ENCODE measurements at regions not wholly inside any gene's neighbourhood (a gene's known extent, or its start where the extent isn't known, plus 50 kb on each side); places are given as distances from the start of the nearest gene placed in this dataset.

DNA sequence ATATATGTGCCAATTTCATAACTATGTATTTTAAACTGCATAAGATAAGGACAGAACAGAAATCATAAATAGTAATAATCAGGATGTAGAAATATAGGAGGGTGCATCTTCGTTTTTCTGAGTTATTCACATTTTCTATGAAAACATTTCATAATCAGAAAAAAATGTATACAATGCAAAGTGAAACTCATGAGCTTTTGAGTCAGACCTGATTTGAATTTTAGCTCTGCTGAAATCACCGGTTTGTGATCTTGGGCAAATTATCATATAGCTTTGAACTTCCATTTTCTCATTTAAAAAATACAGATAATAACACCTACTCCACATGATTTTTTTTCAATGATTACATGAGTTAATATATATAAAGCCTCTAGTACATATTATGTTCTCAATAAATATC, 106.9 kb downstream of the KDR start:
- no peaks in the 10 kb centered on the region for H3K36me3 ChIP-seq (ENCODE audit: control insufficient read depth in 2 of 2, extremely low read depth in 1 of 2, insufficient read depth in 1 of 2, low read length in 1 of 2)
- H3K9me3 ChIP-seq = no peaks in the 10 kb centered on the region
- no peaks in the 10 kb centered on the region for H3K4me1 ChIP-seq (ENCODE audit: control insufficient read depth in 1 of 2, extremely low read depth in 1 of 2, insufficient read depth in 2 of 2, low read length in 2 of 2)
- H3K4me1 Mint-ChIP-seq = peaks cover 0 to 5% (median 0%) of the 10 kb centered on the region in 3 donors
- H3K27me3 Mint-ChIP-seq = peaks cover 16 to 22% of the 10 kb centered on the region in 2 donors
- H3K9me3 Mint-ChIP-seq = no peaks in the 10 kb centered on the region
- H3K27me3 ChIP-seq (replicated peaks in 1 of 2; ENCODE audit: control insufficient read depth in 2 of 2, extremely low read depth in 1 of 2, insufficient read depth in 2 of 2, low read length in 1 of 2) = no peaks in the 10 kb centered on the region
- ATAC-seq (replicated peaks in 1 of 4) (no peak), DNase-seq (no peak)
- no peak overlapping the region for H3K4me3 Mint-ChIP-seq
- CTCF ChIA-PET = no interaction called here
- POLR2A ChIA-PET = no interaction called here
- no peak overlapping the region for H3K27ac ChIP-seq (ENCODE audit: low read length)
- no CpG with 5 or more reads among the region's 2 CpGs for WGBS (ENCODE audit: insufficient coverage)
- no peak overlapping the region for H3K27ac Mint-ChIP-seq
- no peaks in the 10 kb centered on the region for H3K36me3 Mint-ChIP-seq
- H3K4me3 ChIP-seq (ENCODE audit: control insufficient read depth in 1 of 2, extremely low read depth in 1 of 2, low read length in 1 of 2) = no peak overlapping the region

- H3K36me3 ChIP-seq (ENCODE audit: control insufficient read depth in 2 of 2, extremely low read depth in 1 of 2, insufficient read depth in 1 of 2, low read length in 1 of 2) = no peaks in the 10 kb centered on the region
- WGBS (ENCODE audit: insufficient coverage) = 80% methylated on average over 1 of the region's 4 CpGs
- Mint-ChIP-seq H3K27me3 (peaks cover 16 to 22% of the 10 kb centered on the region in 2 donors), H3K36me3 (no peaks in the 10 kb centered on the region), H3K4me3 (no peak overlapping the region), H3K4me1 (peaks cover 0 to 5% (median 0%) of the 10 kb centered on the region in 3 donors), H3K27ac (no peak overlapping the region), H3K9me3 (no peaks in the 10 kb centered on the region)
- DNase-seq (no peak), ATAC-seq (replicated peaks in 1 of 4) (no peak)
- H3K9me3 ChIP-seq = no peaks in the 10 kb centered on the region
- H3K4me1 ChIP-seq (ENCODE audit: control insufficient read depth in 1 of 2, extremely low read depth in 1 of 2, insufficient read depth in 2 of 2, low read length in 2 of 2) = no peaks in the 10 kb centered on the region
- ChIA-PET POLR2A (no interaction called here), CTCF (no interaction called here)
- H3K27me3 ChIP-seq (replicated peaks in 1 of 2; ENCODE audit: control insufficient read depth in 2 of 2, extremely low read depth in 1 of 2, insufficient read depth in 2 of 2, low read length in 1 of 2) = no peaks in the 10 kb centered on the region
- H3K27ac ChIP-seq (ENCODE audit: low read length) = no peak overlapping the region
- H3K4me3 ChIP-seq (ENCODE audit: control insufficient read depth in 1 of 2, extremely low read depth in 1 of 2, low read length in 1 of 2) = no peak overlapping the region
Measured at GRCh38 chr4:55017406-55017805, 108.0 kb downstream of the KDR start.

DNA sequence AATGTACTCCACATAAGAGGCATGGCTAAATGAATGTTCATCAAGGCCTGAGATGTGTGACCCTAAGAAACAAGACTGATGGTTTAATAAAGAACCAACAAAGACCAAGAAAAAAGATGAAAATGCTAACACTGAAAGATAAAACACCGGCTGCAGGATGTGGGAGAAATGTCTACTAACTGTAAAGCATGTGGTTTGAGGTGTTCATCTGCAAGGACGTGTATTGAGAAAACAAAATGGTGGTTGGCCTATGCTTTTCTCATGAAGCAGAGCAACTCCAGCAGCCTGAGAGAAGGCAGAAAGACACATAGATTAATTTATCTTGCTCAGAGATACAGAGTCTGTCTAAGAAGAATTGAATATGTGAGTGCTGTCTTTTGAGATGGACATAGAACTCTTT, 109.3 kb downstream of the KDR start:
- ChIA-PET CTCF (no interaction called here), POLR2A (no interaction called here)
- H3K27me3 ChIP-seq (replicated peaks in 1 of 2; ENCODE audit: control insufficient read depth in 2 of 2, extremely low read depth in 1 of 2, insufficient read depth in 2 of 2, low read length in 1 of 2) = no peaks in the 10 kb centered on the region
- H3K27me3 Mint-ChIP-seq = peaks cover 15 to 16% of the 10 kb centered on the region in 2 donors
- no peaks in the 10 kb centered on the region for H3K9me3 Mint-ChIP-seq
- H3K36me3 Mint-ChIP-seq = no peaks in the 10 kb centered on the region
- H3K4me1 ChIP-seq (ENCODE audit: control insufficient read depth in 1 of 2, extremely low read depth in 1 of 2, insufficient read depth in 2 of 2, low read length in 2 of 2) = no peaks in the 10 kb centered on the region
- DNase-seq (no peak), ATAC-seq (replicated peaks in 1 of 4) (no peak)
- peaks cover 0 to 5% (median 0%) of the 10 kb centered on the region in 3 donors for H3K4me1 Mint-ChIP-seq
- no peak overlapping the region for H3K4me3 ChIP-seq (ENCODE audit: control insufficient read depth in 1 of 2, extremely low read depth in 1 of 2, low read length in 1 of 2)
- WGBS (ENCODE audit: insufficient coverage) = 40% methylated on average over 1 of the region's 2 CpGs
- H3K36me3 ChIP-seq (ENCODE audit: control insufficient read depth in 2 of 2, extremely low read depth in 1 of 2, insufficient read depth in 1 of 2, low read length in 1 of 2) = no peaks in the 10 kb centered on the region
- no peak overlapping the region for H3K4me3 Mint-ChIP-seq
- no peaks in the 10 kb centered on the region for H3K9me3 ChIP-seq
- no peak overlapping the region for H3K27ac ChIP-seq (ENCODE audit: low read length)
- H3K27ac Mint-ChIP-seq = no peak overlapping the region

DNA sequence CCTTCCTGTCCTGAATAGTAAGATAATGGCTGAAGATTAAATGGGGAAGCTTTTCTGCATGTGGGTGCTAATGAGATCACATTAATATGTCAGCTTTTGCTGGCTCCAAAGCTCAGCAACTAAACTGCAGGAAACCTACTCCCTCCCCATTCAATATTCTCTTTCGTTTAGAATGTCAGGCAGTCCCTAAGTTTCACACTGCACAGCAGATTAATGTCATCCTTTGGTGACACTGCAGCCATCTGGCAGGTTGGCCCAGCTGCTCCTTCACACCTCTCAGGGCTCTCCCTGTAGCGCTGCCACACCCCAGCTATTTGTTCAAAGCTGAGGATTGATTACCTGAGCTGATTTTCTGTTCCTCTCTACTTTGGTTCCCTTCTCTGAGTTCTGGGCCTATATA, 110.5 kb downstream of the KDR start:
- WGBS (ENCODE audit: insufficient coverage) = 94% methylated on average over 2 of the region's 2 CpGs
- peaks cover 0 to 5% (median 0%) of the 10 kb centered on the region in 3 donors for H3K4me1 Mint-ChIP-seq
- no peaks in the 10 kb centered on the region for H3K9me3 Mint-ChIP-seq
- ChIA-PET POLR2A (interaction anchor here in 1 of 2 donors (0.6 kb wide), 1 partner anchor 588 kb away, joined by 5 read pairs; no protein-coding TSS in a partner anchor), CTCF (no interaction called here)
- no peak overlapping the region for H3K27ac ChIP-seq (ENCODE audit: low read length)
- H3K4me1 ChIP-seq (ENCODE audit: control insufficient read depth in 1 of 2, extremely low read depth in 1 of 2, insufficient read depth in 2 of 2, low read length in 2 of 2) = no peaks in the 10 kb centered on the region
- no peaks in the 10 kb centered on the region for H3K27me3 ChIP-seq (replicated peaks in 1 of 2; ENCODE audit: control insufficient read depth in 2 of 2, extremely low read depth in 1 of 2, insufficient read depth in 2 of 2, low read length in 1 of 2)
- H3K36me3 Mint-ChIP-seq = no peaks in the 10 kb centered on the region
- no peaks in the 10 kb centered on the region for H3K9me3 ChIP-seq
- no peak for DNase-seq
- H3K4me3 ChIP-seq (ENCODE audit: control insufficient read depth in 1 of 2, extremely low read depth in 1 of 2, low read length in 1 of 2) = no peak overlapping the region
- no peak overlapping the region for H3K4me3 Mint-ChIP-seq
- H3K36me3 ChIP-seq (ENCODE audit: control insufficient read depth in 2 of 2, extremely low read depth in 1 of 2, insufficient read depth in 1 of 2, low read length in 1 of 2) = no peaks in the 10 kb centered on the region
- H3K27me3 Mint-ChIP-seq = peaks cover 9 to 17% of the 10 kb centered on the region in 2 donors
- no peak for ATAC-seq (replicated peaks in 1 of 4)
- no peak overlapping the region for H3K27ac Mint-ChIP-seq

GRCh38 chr4:55013431-55013955, 111.9 kb downstream of the KDR start:
- no CpG with 5 or more reads among the region's 6 CpGs for WGBS (ENCODE audit: insufficient coverage)
- H3K36me3 Mint-ChIP-seq = no peaks in the 10 kb centered on the region
- peaks cover 0 to 5% (median 0%) of the 10 kb centered on the region in 3 donors for H3K4me1 Mint-ChIP-seq
- no peaks in the 10 kb centered on the region for H3K9me3 Mint-ChIP-seq
- Histone ChIP-seq H3K27me3 (replicated peaks in 1 of 2; ENCODE audit: control insufficient read depth in 2 of 2, extremely low read depth in 1 of 2, insufficient read depth in 2 of 2, low read length in 1 of 2) (no peaks in the 10 kb centered on the region), H3K27ac (ENCODE audit: low read length) (no peak overlapping the region), H3K4me1 (ENCODE audit: control insufficient read depth in 1 of 2, extremely low read depth in 1 of 2, insufficient read depth in 2 of 2, low read length in 2 of 2) (no peaks in the 10 kb centered on the region), H3K36me3 (ENCODE audit: control insufficient read depth in 2 of 2, extremely low read depth in 1 of 2, insufficient read depth in 1 of 2, low read length in 1 of 2) (no peaks in the 10 kb centered on the region), H3K4me3 (ENCODE audit: control insufficient read depth in 1 of 2, extremely low read depth in 1 of 2, low read length in 1 of 2) (no peak overlapping the region), H3K9me3 (no peaks in the 10 kb centered on the region)
- POLR2A ChIA-PET = no interaction called here
- ATAC-seq (replicated peaks in 1 of 4) (no peak), DNase-seq (no peak)
- CTCF ChIA-PET = no interaction called here
- peaks cover 0 to 5% of the 10 kb centered on the region in 2 donors for H3K27me3 Mint-ChIP-seq
- no peak overlapping the region for H3K4me3 Mint-ChIP-seq
- H3K27ac Mint-ChIP-seq = no peak overlapping the region

DNA sequence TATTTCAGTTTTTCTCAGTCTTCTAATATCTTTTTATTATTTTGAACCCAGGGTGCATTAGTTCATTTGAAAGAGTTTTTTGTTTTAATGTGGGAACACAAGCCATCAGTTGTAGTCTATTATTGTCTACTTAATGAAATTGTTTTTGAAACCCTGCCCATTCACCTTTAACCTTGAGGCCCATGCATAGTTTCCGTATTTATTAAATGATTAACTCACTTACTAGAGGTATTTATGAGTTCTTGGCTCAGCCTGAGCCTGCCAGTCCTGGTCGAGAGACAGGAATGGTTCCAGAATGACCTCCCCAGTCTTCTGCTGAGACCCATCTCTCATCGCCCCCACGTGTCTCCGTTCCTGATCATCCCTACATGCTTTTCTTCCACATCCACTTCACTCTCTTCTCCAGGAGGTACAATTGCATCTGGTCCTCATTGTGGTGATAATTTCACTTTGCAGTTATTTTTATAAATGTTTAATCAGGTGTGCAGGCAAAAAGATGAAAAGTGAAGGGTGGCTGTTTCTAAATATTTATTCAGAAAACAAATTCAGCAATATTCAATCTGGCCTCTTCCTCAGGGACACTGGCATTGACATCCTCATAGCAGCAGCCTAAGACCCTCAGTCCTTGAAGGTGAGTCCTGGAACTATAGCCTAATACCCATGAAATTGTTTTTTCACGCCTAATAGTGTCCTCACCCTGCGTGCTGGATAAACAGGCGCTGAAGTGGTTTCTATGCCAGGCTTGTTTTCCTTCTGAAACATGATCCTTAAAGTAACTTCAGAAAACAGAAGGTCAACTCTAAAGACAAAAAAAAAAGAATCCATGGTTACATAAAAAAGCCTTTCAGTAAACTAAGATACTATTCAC, 112.8 kb downstream of the KDR start:
- CTCF ChIA-PET = no interaction called here

More for the DNA sequence above, 112.8 kb downstream of the KDR start:
- DNase-seq (no peak), ATAC-seq (replicated peaks in 1 of 4) (no peak)
- peaks cover 0 to 5% (median 0%) of the 10 kb centered on the region in 3 donors for H3K4me1 Mint-ChIP-seq
- peaks cover 0 to 5% of the 10 kb centered on the region in 2 donors for H3K27me3 Mint-ChIP-seq
- no peaks in the 10 kb centered on the region for H3K9me3 Mint-ChIP-seq
- Histone ChIP-seq H3K27me3 (replicated peaks in 1 of 2; ENCODE audit: control insufficient read depth in 2 of 2, extremely low read depth in 1 of 2, insufficient read depth in 2 of 2, low read length in 1 of 2) (no peaks in the 10 kb centered on the region), H3K27ac (ENCODE audit: low read length) (no peak overlapping the region), H3K4me1 (ENCODE audit: control insufficient read depth in 1 of 2, extremely low read depth in 1 of 2, insufficient read depth in 2 of 2, low read length in 2 of 2) (no peaks in the 10 kb centered on the region), H3K4me3 (ENCODE audit: control insufficient read depth in 1 of 2, extremely low read depth in 1 of 2, low read length in 1 of 2) (no peak overlapping the region), H3K36me3 (ENCODE audit: control insufficient read depth in 2 of 2, extremely low read depth in 1 of 2, insufficient read depth in 1 of 2, low read length in 1 of 2) (no peaks in the 10 kb centered on the region), H3K9me3 (no peaks in the 10 kb centered on the region)
- no peak overlapping the region for H3K4me3 Mint-ChIP-seq
- POLR2A ChIA-PET = no interaction called here
- no peaks in the 10 kb centered on the region for H3K36me3 Mint-ChIP-seq
- H3K27ac Mint-ChIP-seq = no peak overlapping the region
- 84% methylated on average over 6 of the region's 8 CpGs for WGBS (ENCODE audit: insufficient coverage)
